OCI-LY1 (cell line): ENCODE measurements at regions not wholly inside any gene's neighbourhood (a gene's known extent, or its start where the extent isn't known, plus 50 kb on each side); places are given as distances from the start of the nearest gene placed in this dataset.

Source experiments
- H2AFZ ChIP-seq: fragments of 200-600 bp; sonication (generic), shearing (Covaris generic); 2 replicates; pipeline ENCODE4 v1.6.0; 2014; ENCODE audit warnings: antibody characterized with exemption, mild to moderate bottlenecking, low read length
- H3F3A ChIP-seq: fragments of 200-600 bp; sonication (generic), shearing (Covaris generic); 2 replicates; pipeline ENCODE4 v1.6.0; 2014; ENCODE audit warnings: mild to moderate bottlenecking, antibody characterized with exemption, low read length, moderate library complexity; ENCODE audit not compliant: insufficient read depth
- H3K27ac ChIP-seq: fragments of 200-600 bp; sonication (generic); 2 replicates; pipeline ENCODE4 v1.5.1; 2014; ENCODE audit warnings: low read length, mixed run types, mild to moderate bottlenecking, low read depth; ENCODE audit not compliant: poor library complexity, severe bottlenecking
- H3K27me3 ChIP-seq: fragments of 200-600 bp; sonication (generic); 2 replicates; pipeline ENCODE4 v1.6.0; 2014; ENCODE audit warnings: antibody characterized with exemption, mild to moderate bottlenecking, low read length, moderate library complexity; ENCODE audit not compliant: insufficient read depth
- H3K36me3 ChIP-seq: fragments of 200-600 bp; sonication (generic); 2 replicates; pipeline ENCODE4 v1.6.1; 2014; ENCODE audit warnings: mild to moderate bottlenecking, antibody characterized with exemption, low read length, moderate library complexity, mixed read lengths; ENCODE audit not compliant: insufficient read depth
- H3K4me1 ChIP-seq: fragments of 200-600 bp; sonication (generic); 2 replicates; pipeline ENCODE4 v1.5.1; 2014; ENCODE audit warnings: mild to moderate bottlenecking, low read length, moderate library complexity; ENCODE audit not compliant: insufficient read depth, severe bottlenecking
- H3K4me2 ChIP-seq: fragments of 200-600 bp; sonication (generic), shearing (Covaris generic); 2 replicates; pipeline ENCODE4 v1.6.1; 2014; ENCODE audit warnings: low read length
- H3K4me3 ChIP-seq: fragments of 200-600 bp; sonication (generic); 2 replicates; pipeline ENCODE4 v1.5.1; 2014; ENCODE audit warnings: low read length, low read depth, mild to moderate bottlenecking, mixed read lengths; ENCODE audit not compliant: poor library complexity, severe bottlenecking
- H3K79me2 ChIP-seq: fragments of 200-600 bp; shearing (Covaris generic); 2 replicates; pipeline ENCODE4 v1.6.1; 2016; ENCODE audit warnings: mixed run types, low read length, mixed read lengths; ENCODE audit not compliant: insufficient read depth
- H3K9ac ChIP-seq: fragments of 200-600 bp; sonication (generic), shearing (Covaris generic); 2 replicates; pipeline ENCODE4 v1.6.1; 2014; ENCODE audit warnings: mild to moderate bottlenecking, low read length, mixed read lengths
- H3K9me2 ChIP-seq: fragments of 200-600 bp; sonication (generic), shearing (Covaris generic); 2 replicates; pipeline ENCODE4 v1.6.1; 2014; ENCODE audit warnings: low read depth, mild to moderate bottlenecking, low read length, mixed read lengths
- H3K9me3 ChIP-seq: fragments of 200-600 bp; shearing (Covaris generic); 2 replicates; pipeline ENCODE4 v1.6.1; 2014; ENCODE audit warnings: low read length, mixed read lengths
- H4K20me1 ChIP-seq: fragments of 200-600 bp; sonication (generic), shearing (Covaris generic); 2 replicates; pipeline ENCODE4 v1.6.0; 2016; ENCODE audit warnings: mild to moderate bottlenecking, low read length; ENCODE audit not compliant: insufficient read depth
- CTCF ChIP-seq: fragments of 200-600 bp; sonication (generic), shearing (Covaris generic); IDR thresholded peaks from 2 replicates; pipeline ENCODE4 v1.5.1; 2017; ENCODE audit warnings: mild to moderate bottlenecking, antibody characterized with exemption, low read length, moderate library complexity, mixed read lengths
- EZH2 ChIP-seq: fragments of 200-600 bp; sonication (generic), shearing (Covaris generic); IDR thresholded peaks from 2 replicates; pipeline ENCODE4 v1.8.0; 2017; ENCODE audit warnings: borderline replicate concordance, mixed run types, mild to moderate bottlenecking, antibody characterized with exemption, low read length, moderate library complexity, mixed read lengths

DNA sequence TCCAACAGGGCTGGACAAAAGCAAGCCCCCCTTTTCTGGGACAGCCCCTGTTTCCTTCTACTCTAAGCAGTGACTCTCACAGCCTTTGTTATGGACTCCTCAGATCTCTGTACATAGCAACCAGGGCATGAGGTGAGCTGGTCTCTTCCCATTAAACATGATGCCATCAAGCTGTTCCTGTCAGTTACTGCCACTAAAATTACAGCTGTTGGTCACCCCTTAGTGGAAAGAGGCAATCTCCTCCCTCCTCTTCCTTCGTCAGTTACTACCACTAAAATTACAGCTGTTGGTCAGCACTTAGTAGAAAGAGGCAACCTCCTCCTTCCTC is 95.2 kb upstream of the SMIM36 start:
- no peak overlapping the region for H3K27ac ChIP-seq
- H3K36me3 ChIP-seq = no peaks in the 10 kb centered on the region
- H2AFZ ChIP-seq = no peak overlapping the region

GRCh38 chr17:55605705-55606487 is 94.6 kb upstream of the SMIM36 start:
- no peaks in the 10 kb centered on the region for H3K4me1 ChIP-seq
- no peaks in the 10 kb centered on the region for H3K27me3 ChIP-seq
- H3K79me2 ChIP-seq = no peaks in the 10 kb centered on the region
- no peaks in the 10 kb centered on the region for H3K9me3 ChIP-seq
- no peaks in the 10 kb centered on the region for H3K36me3 ChIP-seq
- H3K4me3 ChIP-seq = no peak overlapping the region
- no peak overlapping the region for H3K4me2 ChIP-seq
- no peaks in the 10 kb centered on the region for H4K20me1 ChIP-seq
- TF ChIP-seq EZH2 (no peak), CTCF (no peak)
- H3K9me2 ChIP-seq = no peaks in the 10 kb centered on the region
- H3K27ac ChIP-seq = no peak overlapping the region
- H3F3A ChIP-seq = no peaks in the 10 kb centered on the region
- H2AFZ ChIP-seq = no peak overlapping the region
- no peak overlapping the region for H3K9ac ChIP-seq

More for the DNA sequence above, 95.2 kb upstream of the SMIM36 start:
- Histone ChIP-seq H3K4me3 (no peak overlapping the region), H3K79me2 (no peaks in the 10 kb centered on the region), H3K9ac (no peak overlapping the region), H3K9me2 (no peaks in the 10 kb centered on the region), H3K9me3 (no peaks in the 10 kb centered on the region), H3F3A (no peaks in the 10 kb centered on the region), H3K4me2 (no peak overlapping the region), H4K20me1 (no peaks in the 10 kb centered on the region), H3K27me3 (no peaks in the 10 kb centered on the region), H3K4me1 (no peaks in the 10 kb centered on the region)
- TF ChIP-seq CTCF (no peak), EZH2 (no peak)

- H3K9me3 ChIP-seq = peaks cover 10% of the 10 kb centered on the region
- no peaks in the 10 kb centered on the region for H4K20me1 ChIP-seq
- no peak overlapping the region for H3K27ac ChIP-seq
- no peaks in the 10 kb centered on the region for H3K79me2 ChIP-seq
- H3K27me3 ChIP-seq = no peaks in the 10 kb centered on the region
- H3K4me1 ChIP-seq = no peaks in the 10 kb centered on the region
- no peak overlapping the region for H3K9ac ChIP-seq
- no peak overlapping the region for H3K4me2 ChIP-seq
- no peak for TF ChIP-seq EZH2
- peak; percentile 64 for TF ChIP-seq CTCF
- no peak overlapping the region for H2AFZ ChIP-seq
- H3K4me3 ChIP-seq = no peak overlapping the region
- H3K36me3 ChIP-seq = no peaks in the 10 kb centered on the region
- no peaks in the 10 kb centered on the region for H3K9me2 ChIP-seq
- H3F3A ChIP-seq = no peaks in the 10 kb centered on the region
Measured at GRCh38 chr17:55601874-55602364, 90.7 kb upstream of the SMIM36 start.
